ENCODE measurements at regions not wholly inside any gene's neighbourhood (a gene's known extent, or its start where the extent isn't known, plus 50 kb on each side); places are given as distances from the start of the nearest gene placed in this dataset.

- TF ChIP-seq RAD21 (IDR thresholded peaks at IDR 0.05; ENCODE audit: low read depth), result no peak
- TF ChIP-seq MAX (IDR thresholded peaks at IDR 0.05), result no peak
- TF ChIP-seq NFIC (IDR thresholded peaks at IDR 0.05), result no peak
- no peak for TF ChIP-seq EP300 (IDR thresholded peaks at IDR 0.05; ENCODE audit: borderline replicate concordance)
- TF ChIP-seq TEAD4 (IDR thresholded peaks at IDR 0.05), result no peak
- TF ChIP-seq CEBPB (IDR thresholded peaks at IDR 0.05), result no peak
- no peak for TF ChIP-seq REST (IDR thresholded peaks at IDR 0.05; ENCODE audit: low read depth)
- TF ChIP-seq TCF12 (IDR thresholded peaks at IDR 0.05; ENCODE audit: low read depth), result no peak
- TF ChIP-seq, protein P1, sequence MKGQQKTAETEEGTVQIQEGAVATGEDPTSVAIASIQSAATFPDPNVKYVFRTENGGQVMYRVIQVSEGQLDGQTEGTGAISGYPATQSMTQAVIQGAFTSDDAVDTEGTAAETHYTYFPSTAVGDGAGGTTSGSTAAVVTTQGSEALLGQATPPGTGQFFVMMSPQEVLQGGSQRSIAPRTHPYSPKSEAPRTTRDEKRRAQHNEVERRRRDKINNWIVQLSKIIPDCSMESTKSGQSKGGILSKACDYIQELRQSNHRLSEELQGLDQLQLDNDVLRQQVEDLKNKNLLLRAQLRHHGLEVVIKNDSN (IDR thresholded peaks at IDR 0.05), result no peak
- no peak for TF ChIP-seq YY1 (IDR thresholded peaks at IDR 0.05; ENCODE audit: low read depth)
These were observed 1331.1 kb downstream of the MRPL39 start for GRCh38 chr21:24276204-24276603.
